Panc1 (cell line): ENCODE measurements at regions not wholly inside any gene's neighbourhood (a gene's known extent, or its start where the extent isn't known, plus 50 kb on each side); places are given as distances from the start of the nearest gene placed in this dataset.

ENCODE experiments used
- ATAC-seq: fragments of 200-7000 bp; cut with Tn5 transposase; 2 replicates; pipeline ENCODE4 v1.9.1; 2020; ENCODE audit warnings: mild to moderate bottlenecking, moderate library complexity
- BruUV-seq: library from RNA; stranded (reverse); fragments of 400-500 nt; replicated peaks from 2 replicates; lab custom pipeline; 2021; lab: Mats Ljungman, UMichigan
- CTCF ChIA-PET: fragments of 300-600 bp; sonication (Branson Sonifier 250); formaldehyde crosslinking; loops from one replicate; lab custom pipeline; 2022; ENCODE audit warnings: antibody characterized with exemption; lab: Charles Lee
- POLR2A ChIA-PET: fragments of 300-600 bp; sonication (Branson Sonifier 250); formaldehyde crosslinking; loops from one replicate; lab custom pipeline; 2022; ENCODE audit warnings: antibody characterized with exemption; lab: Charles Lee
- DNase-seq: peaks from one replicate; pipeline ENCODE4 v3.0.0-alpha.2; 2010; ENCODE audit warnings: low read depth, low spot score
- H3K27ac ChIP-seq: 2 replicates; pipeline ENCODE4 v1.5.1; 2011; ENCODE audit warnings: mild to moderate bottlenecking, low read length, inconsistent platforms
- H3K27me3 ChIP-seq: fragments of 200-500 bp; sonication (Bioruptor generic); 2 replicates; pipeline ENCODE4 v1.6.0; 2014; ENCODE audit warnings: low read length, inconsistent platforms; ENCODE audit not compliant: control insufficient read depth, insufficient read depth
- H3K36me3 ChIP-seq: fragments of 200-500 bp; sonication (Bioruptor generic); 2 replicates; pipeline ENCODE4 v1.5.1; 2014; ENCODE audit warnings: inconsistent platforms, mild to moderate bottlenecking, low read length, moderate library complexity; ENCODE audit not compliant: control insufficient read depth, insufficient read depth
- H3K4me1 ChIP-seq: 2 replicates; pipeline ENCODE4 v1.5.1; 2011; ENCODE audit warnings: inconsistent platforms, mild to moderate bottlenecking, low read length, moderate library complexity; ENCODE audit not compliant: control insufficient read depth, insufficient read depth
- H3K4me3 ChIP-seq, 2 experiments: 2 replicates each; pipeline ENCODE4 v1.5.1; 2011 to 2012; ENCODE audit warnings: low read depth in 2 of 2, low read length in 2 of 2, mild to moderate bottlenecking in 2 of 2, inconsistent platforms in 1 of 2, moderate library complexity in 1 of 2
- H3K9me3 ChIP-seq: fragments of 200-500 bp; sonication (Bioruptor generic); 2 replicates; pipeline ENCODE4 v1.5.1; 2014; ENCODE audit warnings: low read depth, mild to moderate bottlenecking, inconsistent platforms, low read length, moderate library complexity; ENCODE audit not compliant: control insufficient read depth, insufficient read depth
- CTCF ChIP-seq: fragments of 450-650 bp; IDR thresholded peaks from 2 replicates; pipeline ENCODE4 v1.5.1; 2017; ENCODE audit warnings: mild to moderate bottlenecking
- POLR2AphosphoS5 ChIP-seq: IDR thresholded peaks from 2 replicates; pipeline ENCODE4 v1.6.1; 2012; ENCODE audit warnings: mild to moderate bottlenecking, low read depth, low read length, moderate library complexity
- SIN3A ChIP-seq: IDR thresholded peaks from 2 replicates; pipeline ENCODE4 v1.6.1; 2012; ENCODE audit warnings: low read depth, mild to moderate bottlenecking, low read length, moderate library complexity, borderline replicate concordance; ENCODE audit not compliant: insufficient read depth
- TCF7L2 ChIP-seq: IDR thresholded peaks from 2 replicates; pipeline ENCODE4 v1.6.1; 2011; ENCODE audit warnings: mild to moderate bottlenecking, low read depth, low read length, inconsistent platforms
- in situ Hi-C: cut with HindIII; loops from 2 replicates; pipeline ENCODE4 v1.10.0; 2016; ENCODE audit warnings: low sequenced_read_pairs, low pct_unique_long_range_greater_than_20kb
- intact Hi-C: fragments of 100-400 bp; cut with micrococcal nuclease; formaldehyde crosslinking; loops from one replicate; pipeline ENCODE4 v1.10.0; 2022; ENCODE audit not compliant: unreplicated experiment
- TF ChIP-seq, protein P1 (sequence below), 2 experiments: IDR thresholded peaks; 2 replicates each; pipeline ENCODE4 v1.6.1; 2011 to 2012; ENCODE audit warnings: low read depth in 2 of 2, control low read depth in 1 of 2, low read length in 1 of 2, mild to moderate bottlenecking in 1 of 2, moderate library complexity in 1 of 2; ENCODE audit not compliant: insufficient read depth in 1 of 2

DNA sequence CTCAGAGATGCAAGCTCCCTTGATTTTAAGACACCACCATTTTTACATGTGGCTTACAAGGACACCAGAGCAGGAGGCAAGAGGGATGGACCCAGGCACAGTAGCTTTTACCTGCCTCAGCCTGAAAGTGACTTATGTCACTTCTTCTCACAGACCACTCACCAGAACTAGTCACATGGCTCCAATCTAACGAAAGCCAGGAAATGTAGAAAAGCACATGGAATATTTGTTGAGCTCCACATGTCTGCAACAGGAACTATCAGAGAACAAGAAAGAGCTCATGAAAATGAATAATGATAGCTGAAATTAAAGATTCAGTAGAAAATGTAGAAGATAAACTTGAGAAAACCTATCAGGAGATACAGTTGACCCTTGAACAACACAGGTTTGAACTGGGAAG, 69.4 kb downstream of the ZNF648 start:
- intact Hi-C loops (no loop called here), in situ Hi-C loops (no loop called here)
- CTCF ChIA-PET = no interaction called here
- TF ChIP-seq TCF7L2 (no peak), SIN3A (no peak), CTCF (no peak), POLR2AphosphoS5 (no peak)
- TF ChIP-seq, protein P1, sequence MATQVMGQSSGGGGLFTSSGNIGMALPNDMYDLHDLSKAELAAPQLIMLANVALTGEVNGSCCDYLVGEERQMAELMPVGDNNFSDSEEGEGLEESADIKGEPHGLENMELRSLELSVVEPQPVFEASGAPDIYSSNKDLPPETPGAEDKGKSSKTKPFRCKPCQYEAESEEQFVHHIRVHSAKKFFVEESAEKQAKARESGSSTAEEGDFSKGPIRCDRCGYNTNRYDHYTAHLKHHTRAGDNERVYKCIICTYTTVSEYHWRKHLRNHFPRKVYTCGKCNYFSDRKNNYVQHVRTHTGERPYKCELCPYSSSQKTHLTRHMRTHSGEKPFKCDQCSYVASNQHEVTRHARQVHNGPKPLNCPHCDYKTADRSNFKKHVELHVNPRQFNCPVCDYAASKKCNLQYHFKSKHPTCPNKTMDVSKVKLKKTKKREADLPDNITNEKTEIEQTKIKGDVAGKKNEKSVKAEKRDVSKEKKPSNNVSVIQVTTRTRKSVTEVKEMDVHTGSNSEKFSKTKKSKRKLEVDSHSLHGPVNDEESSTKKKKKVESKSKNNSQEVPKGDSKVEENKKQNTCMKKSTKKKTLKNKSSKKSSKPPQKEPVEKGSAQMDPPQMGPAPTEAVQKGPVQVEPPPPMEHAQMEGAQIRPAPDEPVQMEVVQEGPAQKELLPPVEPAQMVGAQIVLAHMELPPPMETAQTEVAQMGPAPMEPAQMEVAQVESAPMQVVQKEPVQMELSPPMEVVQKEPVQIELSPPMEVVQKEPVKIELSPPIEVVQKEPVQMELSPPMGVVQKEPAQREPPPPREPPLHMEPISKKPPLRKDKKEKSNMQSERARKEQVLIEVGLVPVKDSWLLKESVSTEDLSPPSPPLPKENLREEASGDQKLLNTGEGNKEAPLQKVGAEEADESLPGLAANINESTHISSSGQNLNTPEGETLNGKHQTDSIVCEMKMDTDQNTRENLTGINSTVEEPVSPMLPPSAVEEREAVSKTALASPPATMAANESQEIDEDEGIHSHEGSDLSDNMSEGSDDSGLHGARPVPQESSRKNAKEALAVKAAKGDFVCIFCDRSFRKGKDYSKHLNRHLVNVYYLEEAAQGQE (IDR thresholded peaks at IDR 0.05; ENCODE audit: insufficient read depth in 1 of 2, low read depth in 2 of 2, low read length in 1 of 2) = no peak
- H3K36me3 ChIP-seq = no peaks in the 10 kb centered on the region
- DNase-seq (no peak), ATAC-seq (no peak)
- no peak overlapping the region for H3K4me3 ChIP-seq
- H3K9me3 ChIP-seq = no peaks in the 10 kb centered on the region
- no peaks in the 10 kb centered on the region for H3K4me1 ChIP-seq
- no peaks in the 10 kb centered on the region; the same call in 1 of the 2 replicates for H3K27me3 ChIP-seq
- BruUV-seq = no TSS peak
- POLR2A ChIA-PET = no interaction called here
- H3K27ac ChIP-seq = no peak overlapping the region

- no peak overlapping the region for H3K4me3 ChIP-seq
- ATAC-seq (no peak), DNase-seq (no peak)
- H3K36me3 ChIP-seq = no peaks in the 10 kb centered on the region
- in situ Hi-C loops (no loop called here), intact Hi-C loops (no loop called here)
- ChIA-PET CTCF (no interaction called here), POLR2A (no interaction called here)
- BruUV-seq = no TSS peak
- H3K4me1 ChIP-seq = no peaks in the 10 kb centered on the region
- TF ChIP-seq CTCF (no peak), TCF7L2 (no peak), POLR2AphosphoS5 (no peak), SIN3A (no peak)
- TF ChIP-seq, protein P1 (IDR thresholded peaks at IDR 0.05; ENCODE audit: insufficient read depth in 1 of 2, low read depth in 2 of 2, low read length in 1 of 2) = no peak
- H3K27ac ChIP-seq = no peak overlapping the region
- no peaks in the 10 kb centered on the region; the same call in 1 of the 2 replicates for H3K27me3 ChIP-seq
- no peaks in the 10 kb centered on the region for H3K9me3 ChIP-seq
Measured at GRCh38 chr1:181990728-181991127, 70.8 kb downstream of the ZNF648 start.
